Liver (tissue), 3 donors: ENCODE measurements at regions not wholly inside any gene's neighbourhood (a gene's known extent, or its start where the extent isn't known, plus 50 kb on each side); places are given as distances from the start of the nearest gene placed in this dataset.

Experiments
- MAX ChIP-seq: IDR thresholded peaks from 2 replicates; pipeline ENCODE4 v1.6.1; 2016; ENCODE audit warnings: antibody characterized with exemption
- RAD21 ChIP-seq, 2 donors: IDR thresholded peaks; 2 replicates each; pipeline ENCODE4 v1.6.1; 2016; ENCODE audit warnings: antibody characterized with exemption in 2 of 2, mild to moderate bottlenecking in 2 of 2
- TF ChIP-seq, protein P1 (sequence below): fragments of 150-350 bp; IDR thresholded peaks from 2 replicates; pipeline ENCODE4 v1.5.1; 2017; ENCODE audit warnings: improper control_type of control experiment, low read depth, low read length; ENCODE audit not compliant: missing input control
- donor health status: healthy.
- donor health status: healthy.

GRCh38 chr17:83006515-83007455, 72.6 kb upstream of the METRNL start:
- TF ChIP-seq MAX (no peak), RAD21 (IDR thresholded peaks at IDR 0.05) (no peak)
- TF ChIP-seq, protein P1, sequence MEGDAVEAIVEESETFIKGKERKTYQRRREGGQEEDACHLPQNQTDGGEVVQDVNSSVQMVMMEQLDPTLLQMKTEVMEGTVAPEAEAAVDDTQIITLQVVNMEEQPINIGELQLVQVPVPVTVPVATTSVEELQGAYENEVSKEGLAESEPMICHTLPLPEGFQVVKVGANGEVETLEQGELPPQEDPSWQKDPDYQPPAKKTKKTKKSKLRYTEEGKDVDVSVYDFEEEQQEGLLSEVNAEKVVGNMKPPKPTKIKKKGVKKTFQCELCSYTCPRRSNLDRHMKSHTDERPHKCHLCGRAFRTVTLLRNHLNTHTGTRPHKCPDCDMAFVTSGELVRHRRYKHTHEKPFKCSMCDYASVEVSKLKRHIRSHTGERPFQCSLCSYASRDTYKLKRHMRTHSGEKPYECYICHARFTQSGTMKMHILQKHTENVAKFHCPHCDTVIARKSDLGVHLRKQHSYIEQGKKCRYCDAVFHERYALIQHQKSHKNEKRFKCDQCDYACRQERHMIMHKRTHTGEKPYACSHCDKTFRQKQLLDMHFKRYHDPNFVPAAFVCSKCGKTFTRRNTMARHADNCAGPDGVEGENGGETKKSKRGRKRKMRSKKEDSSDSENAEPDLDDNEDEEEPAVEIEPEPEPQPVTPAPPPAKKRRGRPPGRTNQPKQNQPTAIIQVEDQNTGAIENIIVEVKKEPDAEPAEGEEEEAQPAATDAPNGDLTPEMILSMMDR: no peak
